CD14-positive monocyte (primary cell): ENCODE measurements at regions not wholly inside any gene's neighbourhood (a gene's known extent, or its start where the extent isn't known, plus 50 kb on each side); places are given as distances from the start of the nearest gene placed in this dataset.

Experiments used
- DNase-seq, 3 donors: peaks; one replicate each; pipeline ENCODE4 v3.0.0-alpha.2; 2011 to 2022
- H2AFZ ChIP-seq: 2 replicates; pipeline ENCODE4 v1.6.0; 2012; ENCODE audit warnings: mild to moderate bottlenecking, low read depth, low read length, inconsistent platforms; ENCODE audit not compliant: insufficient read depth, poor library complexity, severe bottlenecking
- H3K27ac ChIP-seq, 2 donors: 1 replicate in 1 of 2; 2 replicates in 1 of 2; pipeline ENCODE4 v1.5.1; 2012 to 2013; ENCODE audit warnings: low read length in 2 of 2, control low read depth in 1 of 2, inconsistent platforms in 1 of 2, low read depth in 1 of 2, mild to moderate bottlenecking in 1 of 2
- H3K27me3 ChIP-seq, 2 donors: one replicate each; pipeline versions ENCODE4 v1.6.0 to v1.6.1; 2011 to 2013; ENCODE audit warnings: low read length in 2 of 2; ENCODE audit not compliant: control insufficient read depth in 2 of 2, insufficient read depth in 2 of 2
- H3K36me3 ChIP-seq, 2 donors: replicated peaks in 1 of 2; 1 replicate in 1 of 2; 2 replicates in 1 of 2; pipeline versions ENCODE4 v1.5.1 to v1.6.1; 2012 to 2013; ENCODE audit warnings: low read length in 2 of 2, control low read depth in 1 of 2, inconsistent platforms in 1 of 2, mild to moderate bottlenecking in 1 of 2; ENCODE audit not compliant: insufficient read depth in 2 of 2, control insufficient read depth in 1 of 2
- H3K4me1 ChIP-seq, 2 donors: 1 replicate in 1 of 2; 2 replicates in 1 of 2; pipeline versions ENCODE4 v1.5.1 to v1.6.1; 2012 to 2013; ENCODE audit warnings: low read length in 2 of 2, control low read depth in 1 of 2, inconsistent platforms in 1 of 2, mild to moderate bottlenecking in 1 of 2, moderate library complexity in 1 of 2; ENCODE audit not compliant: insufficient read depth in 2 of 2, control insufficient read depth in 1 of 2
- H3K4me2 ChIP-seq: replicated peaks from 2 replicates; pipeline ENCODE3; 2012; ENCODE audit warnings: low read length, moderate library complexity, mild to moderate bottlenecking; ENCODE audit not compliant: poor library complexity, severe bottlenecking; ENCODE audit errors: extremely low read depth
- H3K4me3 ChIP-seq, 3 experiments: fragments of 200-600 bp in 1 of 3; sonication (generic) in 1 of 3; replicated peaks in 1 of 3; 1 replicate in 2 of 3; 2 replicates in 1 of 3; pipeline ENCODE4 v1.5.1; 2011 to 2013; ENCODE audit warnings: low read length in 3 of 3, mild to moderate bottlenecking in 3 of 3, control low read depth in 2 of 3, low read depth in 2 of 3, inconsistent platforms in 1 of 3, moderate library complexity in 1 of 3
- H3K79me2 ChIP-seq: 2 replicates; pipeline ENCODE4 v1.6.0; 2012; ENCODE audit warnings: mild to moderate bottlenecking, control low read depth, inconsistent platforms, low read length, moderate library complexity; ENCODE audit not compliant: insufficient read depth
- H3K9ac ChIP-seq: 2 replicates; pipeline ENCODE4 v1.6.0; 2017; ENCODE audit warnings: low read length, mild to moderate bottlenecking; ENCODE audit not compliant: insufficient read depth, poor library complexity, severe bottlenecking
- H3K9me3 ChIP-seq, 2 donors: replicated peaks in 1 of 2; 1 replicate in 1 of 2; 2 replicates in 1 of 2; pipeline versions ENCODE4 v1.5.1 to v1.6.1; 2012 to 2013; ENCODE audit warnings: low read length in 2 of 2, control low read depth in 1 of 2; ENCODE audit not compliant: control insufficient read depth in 1 of 2, insufficient read depth in 1 of 2
- H4K20me1 ChIP-seq: 2 replicates; pipeline ENCODE4 v1.6.0; 2012; ENCODE audit warnings: mild to moderate bottlenecking, low read length, control low read depth, moderate library complexity; ENCODE audit not compliant: insufficient read depth
- H3K27ac Mint-ChIP-seq, 7 donors: one replicate each; pipeline ENCODE4 v1.8.0; 2020; ENCODE audit warnings: mild to moderate bottlenecking in 7 of 7, mixed read lengths in 7 of 7, moderate library complexity in 6 of 7, inconsistent platforms in 2 of 7
- H3K27me3 Mint-ChIP-seq, 3 donors: one replicate each; pipeline ENCODE4 v1.8.0; 2021 to 2022; ENCODE audit warnings: low read depth in 3 of 3, mild to moderate bottlenecking in 3 of 3, mixed read lengths in 3 of 3, moderate library complexity in 3 of 3, inconsistent platforms in 1 of 3
- H3K36me3 Mint-ChIP-seq, 2 donors: one replicate each; pipeline ENCODE4 v1.8.0; 2020; ENCODE audit warnings: mixed read lengths in 2 of 2, inconsistent platforms in 1 of 2, mild to moderate bottlenecking in 1 of 2
- H3K4me1 Mint-ChIP-seq: one replicate; pipeline ENCODE4 v1.8.0; 2020; ENCODE audit warnings: mild to moderate bottlenecking, mixed read lengths
- H3K4me3 Mint-ChIP-seq, 2 donors: one replicate each; pipeline ENCODE4 v1.8.0; 2020; ENCODE audit warnings: mild to moderate bottlenecking in 2 of 2, mixed read lengths in 2 of 2, moderate library complexity in 1 of 2
- H3K9me3 Mint-ChIP-seq, 7 donors: one replicate each; pipeline ENCODE4 v1.8.0; 2020 to 2022; ENCODE audit warnings: mixed read lengths in 7 of 7, mild to moderate bottlenecking in 6 of 7, moderate library complexity in 6 of 7, inconsistent platforms in 2 of 7
- CTCF ChIP-seq: fragments of 200-600 bp; IDR thresholded peaks from one replicate; pipeline ENCODE4 v1.8.0; 2022; ENCODE audit warnings: antibody characterized with exemption, mild to moderate bottlenecking
- WGBS: methylation state at CpG from one replicate; pipeline ENCODE4 v1.1.5; 2013; ENCODE audit warnings: missing lambda C conversion rate; ENCODE audit not compliant: insufficient coverage; 5-methylcytosine and 5-hydroxymethylcytosine counted together
- intact Hi-C, 2 donors: fragments of 100-400 bp; cut with micrococcal nuclease; formaldehyde crosslinking; loops; one replicate each; pipeline versions ENCODE4 v1.15.0 to v1.15.1; 2023

- intact Hi-C loops: no loop called here
- no peak overlapping the region for H3K4me3 ChIP-seq
- no peak overlapping the region for H3K27ac ChIP-seq
- peaks cover 3 to 23% (median 6%) of the 10 kb centered on the region in 7 donors for H3K9me3 Mint-ChIP-seq
- H3K9ac ChIP-seq: no peak overlapping the region
- peaks cover 11 to 29% of the 10 kb centered on the region in 2 donors for H3K4me1 ChIP-seq
- H3K27me3 Mint-ChIP-seq: no peaks in the 10 kb centered on the region
- H3K4me1 Mint-ChIP-seq: peaks cover 32% of the 10 kb centered on the region
- DNase-seq: no peak
- no peak for TF ChIP-seq CTCF
- WGBS: 88% methylated on average over 2 of the region's 3 CpGs
- no peak overlapping the region for H3K27ac Mint-ChIP-seq
- no peak overlapping the region for H2AFZ ChIP-seq
- no peaks in the 10 kb centered on the region for H3K27me3 ChIP-seq
- H3K36me3 Mint-ChIP-seq: no peaks in the 10 kb centered on the region
- H4K20me1 ChIP-seq: no peaks in the 10 kb centered on the region
- H3K9me3 ChIP-seq: peaks cover 0 to 13% of the 10 kb centered on the region in 2 donors
- H3K36me3 ChIP-seq: no peaks in the 10 kb centered on the region
- no peak overlapping the region for H3K4me2 ChIP-seq
- H3K79me2 ChIP-seq: no peaks in the 10 kb centered on the region
- no peak overlapping the region for H3K4me3 Mint-ChIP-seq
Measured at GRCh38 chr21:20306836-20307235, 691.4 kb upstream of the NCAM2 start.

GRCh38 chr21:20308586-20309315 lies 689.5 kb upstream of the NCAM2 start:
- peaks cover 34% of the 10 kb centered on the region for H3K4me1 Mint-ChIP-seq
- Histone ChIP-seq H3K4me2 (peak overlapping the region; percentile 60), H3K27me3 (no peaks in the 10 kb centered on the region), H3K27ac (peak overlapping the region in 1 of 2 donors; percentile 76), H3K9ac (peak overlapping the region; percentile 27), H4K20me1 (no peaks in the 10 kb centered on the region), H3K4me1 (peaks cover 11 to 29% of the 10 kb centered on the region in 2 donors), H2AFZ (peak overlapping the region; percentile 60), H3K79me2 (no peaks in the 10 kb centered on the region), H3K4me3 (peak overlapping the region; percentile 4 to 70 (median 37)), H3K9me3 (peaks cover 0 to 7% of the 10 kb centered on the region in 2 donors), H3K36me3 (no peaks in the 10 kb centered on the region)
- no peaks in the 10 kb centered on the region for H3K36me3 Mint-ChIP-seq
- H3K4me3 Mint-ChIP-seq: peak overlapping the region; percentile 27 to 71
- DNase-seq: peak; percentile 1 to 23 (median 12)
- no peak for TF ChIP-seq CTCF
- intact Hi-C loops: no loop called here
- WGBS: 0% methylated on average over 2 of the region's 6 CpGs
- peaks cover under 1 to 18% (median 6%) of the 10 kb centered on the region in 7 donors for H3K9me3 Mint-ChIP-seq
- H3K27me3 Mint-ChIP-seq: no peaks in the 10 kb centered on the region
- H3K27ac Mint-ChIP-seq: peak overlapping the region in 6 of 7 donors; percentile 43 to 73 (median 56)
